ENCODE measurements at regions not wholly inside any gene's neighbourhood (a gene's known extent, or its start where the extent isn't known, plus 50 kb on each side); places are given as distances from the start of the nearest gene placed in this dataset.

- DNase-seq (ENCODE audit: low read depth, low spot score), result no peak
- dilution Hi-C loops (cut with MboI; ENCODE audit: extremely low pct_ligation_motif_present, low sequenced_read_pairs), result no loop called here
- H3K9me1 ChIP-seq (ENCODE audit: control insufficient read depth, extremely low read depth, insufficient read depth, low read length), result no peaks in the 10 kb centered on the region
- H4K20me1 ChIP-seq (ENCODE audit: control insufficient read depth, extremely low read depth, insufficient read depth, low read length), result no peaks in the 10 kb centered on the region
- H3K27ac ChIP-seq (ENCODE audit: control insufficient read depth, insufficient read depth, low read length), result no peak overlapping the region
- H3K36me3 ChIP-seq (ENCODE audit: control insufficient read depth in 2 of 2, extremely low read depth in 1 of 2, insufficient read depth in 2 of 2, low read length in 2 of 2), result no peaks in the 10 kb centered on the region
- H3K9ac ChIP-seq (ENCODE audit: control insufficient read depth, extremely low read depth, insufficient read depth, low read length), result no peak overlapping the region
- no peak overlapping the region for H3K4me2 ChIP-seq (ENCODE audit: control insufficient read depth, extremely low read depth, insufficient read depth, low read depth, low read length)
- H3K4me1 ChIP-seq (ENCODE audit: control insufficient read depth, extremely low read depth, insufficient read depth, low read length), result no peaks in the 10 kb centered on the region
- H3K9me3 ChIP-seq (ENCODE audit: control insufficient read depth, low read depth, low read length), result no peaks in the 10 kb centered on the region
- FAIRE-seq, result no peak
- H3K4me3 ChIP-seq (ENCODE audit: control insufficient read depth in 2 of 3, extremely low read depth in 1 of 3, insufficient read depth in 2 of 3, low read depth in 1 of 3, low read length in 3 of 3), result no peak overlapping the region
- TF ChIP-seq EZH2 (IDR thresholded peaks at IDR 0.05; ENCODE audit: low read length), result no peak
- no peak for TF ChIP-seq CTCF (optimal IDR thresholded peaks at IDR 0.05 in 1 of 3, IDR thresholded peaks at IDR 0.05 in 1 of 3, conservative IDR thresholded peaks at IDR 0.05 in 1 of 3; ENCODE audit: extremely low read depth in 1 of 3, insufficient read depth in 2 of 3, low read length in 3 of 3)
- H3K79me2 ChIP-seq (ENCODE audit: control insufficient read depth, insufficient read depth, low read length), result no peaks in the 10 kb centered on the region
- H3K27me3 ChIP-seq (ENCODE audit: control insufficient read depth, extremely low read depth, insufficient read depth, low read length), result no peaks in the 10 kb centered on the region
- no peak overlapping the region for H2AFZ ChIP-seq (ENCODE audit: control insufficient read depth, low read length)
Measured at GRCh38 chr17:55622547-55622946, 100.1 kb downstream of the TMEM100 start.

- Histone ChIP-seq H3K27me3 (ENCODE audit: control insufficient read depth, extremely low read depth, insufficient read depth, low read length) (no peaks in the 10 kb centered on the region), H4K20me1 (ENCODE audit: control insufficient read depth, extremely low read depth, insufficient read depth, low read length) (no peaks in the 10 kb centered on the region), H3K4me3 (ENCODE audit: control insufficient read depth in 2 of 3, extremely low read depth in 1 of 3, insufficient read depth in 2 of 3, low read depth in 1 of 3, low read length in 3 of 3) (no peak overlapping the region), H3K9ac (ENCODE audit: control insufficient read depth, extremely low read depth, insufficient read depth, low read length) (no peak overlapping the region), H3K36me3 (ENCODE audit: control insufficient read depth in 2 of 2, extremely low read depth in 1 of 2, insufficient read depth in 2 of 2, low read length in 2 of 2) (no peaks in the 10 kb centered on the region), H3K4me1 (ENCODE audit: control insufficient read depth, extremely low read depth, insufficient read depth, low read length) (no peaks in the 10 kb centered on the region), H3K27ac (ENCODE audit: control insufficient read depth, insufficient read depth, low read length) (no peak overlapping the region), H3K79me2 (ENCODE audit: control insufficient read depth, insufficient read depth, low read length) (no peaks in the 10 kb centered on the region), H3K4me2 (ENCODE audit: control insufficient read depth, extremely low read depth, insufficient read depth, low read depth, low read length) (no peak overlapping the region), H3K9me3 (ENCODE audit: control insufficient read depth, low read depth, low read length) (no peaks in the 10 kb centered on the region), H2AFZ (ENCODE audit: control insufficient read depth, low read length) (no peak overlapping the region), H3K9me1 (ENCODE audit: control insufficient read depth, extremely low read depth, insufficient read depth, low read length) (no peaks in the 10 kb centered on the region)
- no peak for FAIRE-seq
- dilution Hi-C loops (cut with MboI; ENCODE audit: extremely low pct_ligation_motif_present, low sequenced_read_pairs), result no loop called here
- DNase-seq (ENCODE audit: low read depth, low spot score), result no peak
- TF ChIP-seq CTCF (optimal IDR thresholded peaks at IDR 0.05 in 1 of 3, IDR thresholded peaks at IDR 0.05 in 1 of 3, conservative IDR thresholded peaks at IDR 0.05 in 1 of 3; ENCODE audit: extremely low read depth in 1 of 3, insufficient read depth in 2 of 3, low read length in 3 of 3) (no peak), EZH2 (IDR thresholded peaks at IDR 0.05; ENCODE audit: low read length) (no peak)
Measured at GRCh38 chr17:55620945-55621344, 101.7 kb downstream of the TMEM100 start.

Measured in keratinocyte (primary cell).